Lower lobe of right lung (tissue), 2 donors: ENCODE measurements at regions not wholly inside any gene's neighbourhood (a gene's known extent, or its start where the extent isn't known, plus 50 kb on each side); places are given as distances from the start of the nearest gene placed in this dataset.

Source experiments
- ATAC-seq, 2 donors: fragments of 200-7000 bp; cut with Tn5 transposase; one replicate each; pipeline ENCODE4 v1.9.1; 2020 to 2022; ENCODE audit warnings: mild to moderate bottlenecking in 2 of 2, moderate library complexity in 2 of 2
- DNase-seq: peaks from one replicate; pipeline ENCODE4 v3.0.0-alpha.2; 2020
- H3K27ac ChIP-seq: fragments of 200-600 bp; one replicate; pipeline ENCODE4 v1.8.0; 2022
- H3K27me3 ChIP-seq: fragments of 200-600 bp; one replicate; pipeline ENCODE4 v1.8.0; 2022; ENCODE audit warnings: low read depth
- H3K36me3 ChIP-seq: fragments of 200-600 bp; one replicate; pipeline ENCODE4 v1.8.0; 2022; ENCODE audit warnings: mild to moderate bottlenecking
- H3K4me1 ChIP-seq: fragments of 200-600 bp; one replicate; pipeline ENCODE4 v1.8.0; 2022
- H3K4me3 ChIP-seq: fragments of 200-600 bp; one replicate; pipeline ENCODE4 v1.8.0; 2022; ENCODE audit warnings: mild to moderate bottlenecking
- H3K9me3 ChIP-seq: fragments of 200-600 bp; one replicate; pipeline ENCODE4 v1.8.0; 2022
- intact Hi-C: fragments of 100-400 bp; cut with DNase I; formaldehyde crosslinking; loops from one replicate; pipeline ENCODE4 v1.11.0; 2022
- TF ChIP-seq, protein P1 (sequence below): fragments of 200-600 bp; IDR thresholded peaks from one replicate; pipeline ENCODE4 v1.8.0; 2022; ENCODE audit warnings: antibody characterized with exemption, mild to moderate bottlenecking
- donor health status: DM: no; HTN: yes; CAD: no; lungs with severe emphysema.

DNA sequence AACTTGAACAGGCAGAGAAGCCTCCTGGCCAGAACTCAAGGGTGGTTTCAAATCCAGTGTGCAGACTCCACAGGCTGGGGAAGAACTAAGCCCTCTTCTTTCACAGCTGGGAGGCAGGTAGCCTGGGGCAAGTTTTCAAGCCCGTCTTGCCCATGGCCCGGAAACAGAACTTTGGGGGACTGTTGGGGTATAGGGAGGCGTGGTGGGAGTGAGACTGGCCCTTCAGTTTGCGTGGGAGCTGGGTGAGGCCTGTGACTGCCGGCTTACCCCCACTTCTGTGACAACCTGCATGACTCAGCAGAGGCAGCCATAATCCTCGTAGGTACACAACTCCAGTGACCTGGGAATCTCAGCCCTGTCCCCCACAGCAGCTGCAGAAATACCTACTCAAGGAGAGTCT, 1125.7 kb downstream of the HACE1 start:
- Histone ChIP-seq H3K4me1 (no peaks in the 10 kb centered on the region), H3K4me3 (no peak overlapping the region), H3K27ac (no peak overlapping the region), H3K36me3 (no peaks in the 10 kb centered on the region), H3K9me3 (no peaks in the 10 kb centered on the region), H3K27me3 (no peaks in the 10 kb centered on the region)
- ATAC-seq (no peak), DNase-seq (no peak)
- TF ChIP-seq, protein P1, sequence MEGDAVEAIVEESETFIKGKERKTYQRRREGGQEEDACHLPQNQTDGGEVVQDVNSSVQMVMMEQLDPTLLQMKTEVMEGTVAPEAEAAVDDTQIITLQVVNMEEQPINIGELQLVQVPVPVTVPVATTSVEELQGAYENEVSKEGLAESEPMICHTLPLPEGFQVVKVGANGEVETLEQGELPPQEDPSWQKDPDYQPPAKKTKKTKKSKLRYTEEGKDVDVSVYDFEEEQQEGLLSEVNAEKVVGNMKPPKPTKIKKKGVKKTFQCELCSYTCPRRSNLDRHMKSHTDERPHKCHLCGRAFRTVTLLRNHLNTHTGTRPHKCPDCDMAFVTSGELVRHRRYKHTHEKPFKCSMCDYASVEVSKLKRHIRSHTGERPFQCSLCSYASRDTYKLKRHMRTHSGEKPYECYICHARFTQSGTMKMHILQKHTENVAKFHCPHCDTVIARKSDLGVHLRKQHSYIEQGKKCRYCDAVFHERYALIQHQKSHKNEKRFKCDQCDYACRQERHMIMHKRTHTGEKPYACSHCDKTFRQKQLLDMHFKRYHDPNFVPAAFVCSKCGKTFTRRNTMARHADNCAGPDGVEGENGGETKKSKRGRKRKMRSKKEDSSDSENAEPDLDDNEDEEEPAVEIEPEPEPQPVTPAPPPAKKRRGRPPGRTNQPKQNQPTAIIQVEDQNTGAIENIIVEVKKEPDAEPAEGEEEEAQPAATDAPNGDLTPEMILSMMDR: no peak
- intact Hi-C loops: no loop called here

DNA sequence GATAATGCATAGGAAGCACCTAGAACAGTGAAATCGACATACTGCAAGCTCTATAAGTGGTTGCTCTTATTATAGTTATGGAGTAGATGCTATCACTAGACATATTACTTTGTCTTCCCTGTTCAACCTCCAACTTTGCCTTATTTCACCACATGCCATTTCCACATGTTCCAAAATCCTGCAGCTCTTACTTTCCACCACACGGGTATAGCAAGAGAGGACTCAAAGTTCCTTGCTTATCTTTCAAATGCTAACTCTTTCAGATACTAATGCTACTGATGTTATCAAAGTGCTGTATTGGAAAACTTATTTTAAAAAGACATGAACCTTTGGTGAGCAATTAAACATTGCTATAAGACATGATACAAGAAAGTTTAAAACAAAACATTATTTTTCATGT, 1130.1 kb downstream of the HACE1 start:
- no peaks in the 10 kb centered on the region for H3K4me1 ChIP-seq
- H3K4me3 ChIP-seq: no peak overlapping the region
- intact Hi-C loops: no loop called here
- no peaks in the 10 kb centered on the region for H3K9me3 ChIP-seq
- no peaks in the 10 kb centered on the region for H3K27me3 ChIP-seq
- ATAC-seq (no peak), DNase-seq (no peak)
- TF ChIP-seq, protein P1: no peak
- H3K36me3 ChIP-seq: no peaks in the 10 kb centered on the region
- H3K27ac ChIP-seq: no peak overlapping the region

DNA sequence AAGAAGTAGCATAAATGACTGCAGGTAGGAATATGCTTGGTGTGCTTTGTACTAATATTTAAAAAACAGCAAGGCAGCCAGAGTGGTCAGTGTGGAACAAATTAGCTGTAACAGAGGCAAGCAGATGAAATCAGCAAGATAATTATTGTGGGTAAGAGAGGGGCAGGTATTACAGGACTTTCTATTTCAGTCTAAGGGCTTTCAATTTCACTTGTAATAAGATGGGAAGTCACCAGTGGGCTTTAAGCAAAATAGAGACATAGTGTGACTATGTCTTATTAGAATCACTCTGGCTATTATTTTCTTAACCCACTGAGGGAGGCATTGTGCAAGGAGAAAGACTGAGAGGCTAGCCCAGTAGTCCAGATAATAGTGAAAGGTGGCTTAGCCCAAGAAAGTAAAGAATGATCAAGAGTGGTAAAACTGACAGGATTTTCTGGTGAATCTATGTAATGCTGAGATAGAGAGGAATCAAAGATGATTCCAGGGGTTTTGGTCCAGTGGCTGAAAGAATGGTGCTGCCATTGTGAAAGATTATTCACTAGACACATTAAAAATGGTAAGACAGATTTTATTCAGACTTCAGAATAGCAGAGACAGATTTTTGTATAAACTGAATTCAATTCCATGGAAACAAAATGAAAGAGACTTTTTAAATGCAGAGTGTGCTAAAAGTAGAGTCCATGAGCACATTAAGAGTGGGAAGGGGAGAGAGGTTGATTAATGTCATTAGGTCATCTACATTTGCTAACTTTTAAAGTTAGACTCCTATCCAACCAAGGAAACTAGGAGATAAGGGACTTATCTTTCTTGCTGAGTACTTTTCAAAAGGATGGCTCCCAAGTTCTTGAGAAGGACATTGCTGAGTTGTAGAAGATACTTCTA, 1136.0 kb downstream of the HACE1 start:
- TF ChIP-seq, protein P1: no peak
- H3K27me3 ChIP-seq: no peaks in the 10 kb centered on the region
- no peak for DNase-seq
- H3K4me1 ChIP-seq: no peaks in the 10 kb centered on the region
- intact Hi-C loops: no loop called here
- H3K27ac ChIP-seq: no peak overlapping the region
- no peak for ATAC-seq
- no peaks in the 10 kb centered on the region for H3K36me3 ChIP-seq
- H3K4me3 ChIP-seq: no peak overlapping the region
- no peaks in the 10 kb centered on the region for H3K9me3 ChIP-seq

DNA sequence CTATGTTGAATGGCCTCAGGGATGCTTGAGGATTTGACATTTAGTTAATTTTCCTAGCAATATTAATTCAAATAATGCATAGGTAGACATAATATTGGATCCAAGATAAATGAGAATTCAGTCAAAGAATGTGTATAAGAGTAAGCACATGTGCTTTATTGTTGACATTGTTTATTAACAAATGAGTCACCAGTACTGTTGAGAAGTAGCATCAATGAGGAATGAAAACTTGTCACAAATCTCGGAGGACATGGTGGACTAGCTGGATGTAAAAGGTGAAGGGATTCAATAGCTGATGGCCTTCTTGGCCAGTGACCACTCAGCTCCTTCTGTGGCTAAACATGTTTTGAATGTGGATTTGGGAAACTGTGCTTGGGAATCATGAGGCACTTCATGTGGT, 1137.0 kb downstream of the HACE1 start:
- ATAC-seq (no peak), DNase-seq (no peak)
- Histone ChIP-seq H3K4me1 (no peaks in the 10 kb centered on the region), H3K27me3 (no peaks in the 10 kb centered on the region), H3K4me3 (no peak overlapping the region), H3K27ac (no peak overlapping the region), H3K9me3 (no peaks in the 10 kb centered on the region), H3K36me3 (no peaks in the 10 kb centered on the region)
- intact Hi-C loops: no loop called here
- TF ChIP-seq, protein P1: no peak

DNA sequence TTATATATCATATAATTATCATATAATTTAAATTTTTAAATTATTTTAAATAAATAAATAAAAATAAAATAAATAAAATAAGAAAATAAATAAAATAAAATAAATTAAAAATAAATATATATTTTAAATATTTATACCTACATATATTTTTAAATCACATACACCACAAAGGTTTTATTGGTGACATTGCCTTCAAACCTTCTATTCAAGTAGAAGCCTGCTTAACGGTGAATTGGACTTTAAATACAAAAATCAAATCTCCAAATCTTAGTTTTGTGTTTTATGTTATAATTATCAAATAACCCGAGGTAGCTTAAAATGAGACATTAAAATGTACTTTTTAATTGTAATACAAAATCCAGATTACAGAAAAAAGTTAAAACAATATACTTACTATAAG, 1137.8 kb downstream of the HACE1 start:
- ATAC-seq (no peak), DNase-seq (no peak)
- Histone ChIP-seq H3K27ac (no peak overlapping the region), H3K9me3 (no peaks in the 10 kb centered on the region), H3K27me3 (no peaks in the 10 kb centered on the region), H3K4me3 (no peak overlapping the region), H3K4me1 (no peaks in the 10 kb centered on the region), H3K36me3 (no peaks in the 10 kb centered on the region)
- TF ChIP-seq, protein P1: no peak
- intact Hi-C loops: no loop called here
